HG03196 (cell line): ENCODE measurements at regions not wholly inside any gene's neighbourhood (a gene's known extent, or its start where the extent isn't known, plus 50 kb on each side); places are given as distances from the start of the nearest gene placed in this dataset.

Experiments
- ATAC-seq: cut with Tn5 transposase; IDR thresholded peaks from one replicate; pipeline ENCODE4 v1.9.1; 2021; ENCODE audit not compliant: unreplicated experiment

DNA sequence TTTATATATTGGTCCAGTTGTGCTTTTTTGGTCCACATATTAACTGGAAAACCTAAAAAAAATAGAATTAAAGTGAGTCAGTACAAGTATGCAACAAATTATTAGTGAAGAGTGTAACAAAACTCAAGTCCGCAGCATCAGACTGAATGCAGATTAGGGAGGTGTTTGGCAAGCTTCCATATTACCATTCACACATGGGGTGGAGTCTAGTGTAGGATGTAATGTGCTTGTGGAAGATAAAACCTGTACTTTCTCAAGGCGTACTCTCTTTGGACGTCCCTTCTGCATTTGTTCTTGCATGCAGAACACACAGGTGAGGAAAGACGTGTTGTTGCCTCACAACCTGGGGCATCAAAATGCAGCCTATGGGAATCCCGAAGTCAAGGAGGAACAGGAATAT, 668.7 kb downstream of the MRPL39 start:
- no peak for ATAC-seq

GRCh38 chr21:24935991-24936390, 671.3 kb downstream of the MRPL39 start:
- ATAC-seq = no peak

- ATAC-seq = no peak
Observed at GRCh38 chr21:24910591-24910990, 696.7 kb downstream of the MRPL39 start.

- ATAC-seq = peak; percentile 42
Observed at GRCh38 chr21:24903994-24904635, 703.2 kb downstream of the MRPL39 start.

GRCh38 chr21:24899138-24899537, 708.1 kb downstream of the MRPL39 start:
- peak; percentile 42 for ATAC-seq

DNA sequence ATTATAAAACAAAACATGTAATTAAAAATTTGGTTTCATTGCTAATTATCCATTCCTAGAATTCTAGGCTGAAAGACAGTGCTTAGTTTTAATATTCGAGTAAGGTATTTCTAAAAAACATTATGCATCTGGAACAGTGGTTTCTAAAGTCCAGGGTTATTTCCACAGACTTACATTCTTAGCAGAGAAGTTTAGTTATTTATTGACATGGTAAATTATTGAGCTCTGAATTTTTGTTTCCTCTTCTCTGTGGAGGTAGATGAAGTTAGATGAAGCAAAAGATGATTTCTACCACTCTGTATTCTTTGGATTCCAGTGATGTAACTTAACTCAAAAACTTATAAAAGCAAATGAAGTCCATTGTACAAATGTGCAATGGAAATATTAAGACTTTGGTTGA, 709.4 kb downstream of the MRPL39 start:
- ATAC-seq = peak; percentile 40

DNA sequence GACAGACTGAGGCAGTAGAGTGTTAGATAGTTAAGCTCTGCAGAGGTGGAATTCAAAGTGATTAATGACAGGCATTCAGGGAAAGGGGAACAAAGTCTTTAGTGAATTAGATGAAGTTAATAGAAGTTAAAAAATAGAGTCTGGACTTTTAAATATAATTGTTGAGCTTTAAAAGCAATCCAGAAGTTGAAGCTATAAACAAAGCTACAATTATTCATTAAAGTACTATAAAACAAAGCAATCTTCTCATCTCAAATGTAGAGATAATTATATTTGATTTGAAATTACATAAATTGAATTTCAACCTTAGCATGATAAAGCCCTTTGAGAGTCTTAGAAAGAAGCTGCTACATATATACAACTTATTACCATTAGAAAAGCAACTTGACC, 710.6 kb downstream of the MRPL39 start:
- no peak for ATAC-seq

DNA sequence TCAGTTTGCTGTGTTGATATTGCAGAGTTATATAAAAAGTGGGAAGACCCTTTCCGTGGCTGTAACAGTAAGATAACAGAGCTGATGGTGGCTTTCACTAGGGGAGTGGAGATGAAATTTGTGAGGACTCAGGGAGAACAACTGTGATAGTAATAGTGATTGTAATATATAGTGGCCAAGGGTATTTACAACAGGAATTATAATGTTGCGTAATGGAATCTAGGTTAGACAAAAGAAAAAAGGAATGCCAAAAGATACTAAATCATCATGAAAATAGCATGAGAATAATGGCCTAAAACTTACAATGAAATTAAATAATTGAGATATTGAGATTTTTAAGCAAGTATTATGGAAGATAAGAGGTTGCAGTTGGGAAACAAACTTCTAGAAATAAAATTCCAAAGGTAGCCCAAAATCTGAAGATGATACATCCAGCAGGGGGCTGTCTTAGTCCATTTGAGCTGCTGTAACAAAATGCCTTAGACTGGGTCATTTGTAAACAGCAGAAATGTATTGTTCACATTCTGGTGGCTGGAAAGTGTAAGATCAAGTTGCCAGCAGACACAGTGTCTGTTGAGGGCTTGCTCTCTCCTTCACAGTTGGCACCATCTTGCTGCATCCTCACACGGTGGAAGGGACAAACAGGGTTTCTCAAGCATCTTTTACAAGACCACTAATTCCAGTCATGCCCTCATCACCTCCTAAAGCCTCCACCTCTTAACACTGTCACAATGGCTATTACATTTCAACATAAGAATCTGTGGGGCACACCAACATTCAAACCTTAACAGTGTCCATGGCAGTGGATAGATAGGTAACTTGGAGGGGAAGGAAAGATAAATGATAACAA, 711.2 kb downstream of the MRPL39 start:
- peak; percentile 66 for ATAC-seq

GRCh38 chr21:24894324-24894723, 713.0 kb downstream of the MRPL39 start:
- no peak for ATAC-seq

DNA sequence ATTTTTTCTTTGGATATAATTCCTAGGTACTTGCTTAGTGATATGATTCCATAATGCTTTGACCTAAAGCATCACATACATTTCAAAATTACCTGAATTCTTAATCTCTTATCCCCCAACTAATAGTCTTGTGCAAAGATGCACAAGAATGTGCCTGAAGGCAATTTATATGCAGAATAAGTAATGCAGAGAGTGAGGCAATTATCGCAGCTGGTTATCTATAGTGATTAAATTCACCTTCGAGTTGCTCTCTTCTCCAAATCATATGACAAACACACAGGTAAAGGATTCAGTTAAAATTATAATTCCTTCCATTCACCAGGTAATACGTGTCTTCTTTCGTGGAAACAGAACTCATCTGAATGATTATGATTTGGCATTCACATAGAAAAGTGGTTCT, 717.3 kb downstream of the MRPL39 start:
- no peak for ATAC-seq

- ATAC-seq = no peak
Observed at GRCh38 chr21:24881506-24881905, 725.8 kb downstream of the MRPL39 start.

DNA sequence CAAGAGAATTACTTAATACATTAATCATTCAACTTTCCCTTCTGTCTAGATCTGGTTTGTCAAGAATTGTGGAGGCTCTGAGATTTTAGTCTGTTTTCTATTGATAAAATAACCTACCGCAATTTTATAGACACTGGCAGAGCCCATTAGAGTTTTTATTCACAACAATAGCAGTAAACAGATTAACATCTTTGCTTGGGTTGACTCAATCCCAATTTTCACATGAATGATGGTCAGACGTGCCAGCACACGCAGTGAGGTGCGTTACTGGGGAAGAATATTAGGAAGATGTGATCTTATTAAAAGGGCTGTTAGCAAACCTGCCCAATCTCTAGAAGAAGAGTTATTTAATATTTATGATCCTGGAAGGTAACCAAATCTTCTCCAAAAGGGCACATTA, 736.6 kb downstream of the MRPL39 start:
- ATAC-seq = no peak

GRCh38 chr21:24869862-24870261, 737.4 kb downstream of the MRPL39 start:
- no peak for ATAC-seq

- no peak for ATAC-seq
Observed at GRCh38 chr21:24868117-24868516, 739.2 kb downstream of the MRPL39 start.

DNA sequence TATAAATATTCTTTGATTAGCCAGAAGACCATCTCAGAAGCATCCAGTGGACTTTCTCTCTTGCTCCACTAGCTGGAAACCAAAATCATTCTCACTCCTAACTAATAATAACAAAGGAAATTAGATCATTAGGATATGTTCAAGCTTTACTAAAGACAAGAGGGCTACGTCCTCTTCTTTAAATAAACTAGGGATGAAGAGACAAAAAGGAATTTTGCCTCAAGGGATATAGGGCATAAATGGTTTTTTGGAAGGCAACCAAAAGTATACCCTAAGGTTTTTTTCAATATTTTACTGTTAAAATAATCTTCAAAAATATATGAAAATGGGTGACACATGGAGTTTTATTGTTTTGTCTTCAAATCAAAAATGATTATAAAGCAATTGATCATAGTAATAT, 745.8 kb downstream of the MRPL39 start:
- ATAC-seq = no peak

GRCh38 chr21:24856326-24856725, 751.0 kb downstream of the MRPL39 start:
- no peak for ATAC-seq

DNA sequence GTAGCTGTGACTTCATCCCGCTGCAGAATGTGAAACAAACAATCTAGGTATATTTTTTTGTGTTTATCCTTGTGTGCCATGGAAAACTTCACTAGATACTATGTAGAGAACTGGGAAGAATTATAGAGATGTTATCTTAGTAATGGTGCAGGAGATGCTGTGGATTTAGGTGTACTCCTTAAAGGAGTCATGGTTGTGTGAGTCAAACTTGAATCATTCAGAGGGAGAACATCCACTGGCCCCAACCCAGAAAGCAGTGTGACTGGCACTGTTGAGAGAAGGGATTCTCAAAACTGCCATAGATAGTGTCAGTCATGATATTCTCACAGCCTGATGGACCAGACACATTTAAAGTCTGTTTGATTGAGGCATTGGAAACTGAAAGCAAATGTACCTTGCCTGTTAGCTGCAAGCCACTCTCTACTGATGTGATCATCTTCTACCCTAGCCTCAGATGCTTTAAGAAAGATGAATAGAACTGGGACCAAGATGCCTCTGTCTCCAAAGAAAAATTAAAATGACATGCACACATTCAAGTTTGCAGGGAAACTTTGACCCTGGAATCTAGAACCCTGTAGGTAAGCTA, 754.6 kb downstream of the MRPL39 start:
- no peak for ATAC-seq

DNA sequence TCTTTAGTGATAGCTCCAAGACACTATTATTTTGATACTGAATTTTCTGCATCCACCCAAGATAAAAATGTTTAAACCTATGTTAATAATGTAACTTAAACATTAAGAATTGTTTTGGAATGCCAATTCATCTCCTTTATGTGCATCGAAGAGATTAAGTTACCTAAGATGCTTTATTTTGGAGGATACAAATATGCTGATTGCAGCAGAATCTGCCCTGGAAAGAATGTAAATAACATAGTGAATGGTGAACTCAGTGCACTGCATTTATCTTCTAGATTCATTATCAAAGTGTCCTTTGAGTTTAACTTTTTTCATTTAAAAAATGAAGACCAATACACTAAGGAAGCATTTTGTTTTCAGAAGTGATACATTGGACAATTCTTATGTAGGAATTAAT, 757.2 kb downstream of the MRPL39 start:
- no peak for ATAC-seq

GRCh38 chr21:24844671-24845070, 762.6 kb downstream of the MRPL39 start:
- no peak for ATAC-seq

DNA sequence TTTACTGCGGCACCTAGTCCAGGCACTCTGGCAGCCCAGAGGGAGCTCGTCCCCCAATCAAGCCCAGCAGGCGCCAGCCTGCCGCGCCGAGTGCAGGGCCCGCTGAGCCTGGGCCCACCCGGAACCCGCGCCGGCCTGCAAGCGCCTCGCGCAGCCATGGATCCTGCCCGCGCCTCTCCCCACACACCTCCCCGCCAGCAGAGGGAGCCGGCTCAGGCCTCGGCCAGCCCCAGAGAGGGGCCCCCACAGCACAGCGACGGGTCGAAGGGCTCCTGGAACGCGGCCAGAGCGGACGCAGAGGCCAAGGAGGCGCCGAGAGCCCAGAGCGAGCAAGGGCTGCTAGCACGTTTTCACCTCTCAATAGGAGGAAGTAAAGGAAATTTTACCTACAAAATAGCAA, 767.0 kb downstream of the MRPL39 start:
- no peak for ATAC-seq

GRCh38 chr21:24832961-24833360, 774.3 kb downstream of the MRPL39 start:
- ATAC-seq = no peak

DNA sequence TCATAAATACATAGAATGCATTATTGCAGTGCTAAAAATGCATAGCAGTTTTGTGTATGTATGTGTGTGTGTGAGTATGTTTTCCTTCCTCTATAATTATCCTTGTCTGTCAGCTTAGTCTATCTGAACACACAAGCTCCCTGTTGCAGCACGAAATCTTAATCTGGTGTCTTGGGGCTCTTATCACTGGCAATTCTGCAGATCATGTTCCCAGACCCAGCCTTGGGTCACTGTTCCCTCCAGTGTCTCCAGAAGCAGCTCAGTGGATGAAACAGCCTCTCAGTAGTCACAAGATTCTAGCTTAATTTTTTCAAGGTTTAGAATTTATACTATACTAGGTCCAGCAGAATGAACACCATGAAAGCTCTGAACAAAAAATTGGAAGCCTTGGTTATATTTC, 777.9 kb downstream of the MRPL39 start:
- ATAC-seq = no peak
